K562 (cell line): ENCODE measurements at regions not wholly inside any gene's neighbourhood (a gene's known extent, or its start where the extent isn't known, plus 50 kb on each side); places are given as distances from the start of the nearest gene placed in this dataset.

ENCODE experiments used
- ATAC-seq: fragments of 200-7000 bp; cut with Tn5 transposase; 3 replicates; pipeline ENCODE4 v1.9.1; 2020; ENCODE audit warnings: moderate library complexity
- BruUV-seq: library from RNA; stranded (reverse); fragments of 400-500 nt; replicated peaks from 2 replicates; lab custom pipeline; 2021; lab: Mats Ljungman, UMichigan
- CTCF ChIA-PET: fragments of 300-600 bp; formaldehyde crosslinking; extraction: SDS; loops from one replicate; lab custom pipeline; 2021; ENCODE audit warnings: low intra/inter-chr PET ratio; lab: Yijun Ruan, JAX
- POLR2A ChIA-PET: fragments of 300-600, 350-650 bp; sonication (Branson Sonifier 250); formaldehyde crosslinking; extraction: SDS; loops from one replicate; lab custom pipeline; 2021; ENCODE audit warnings: antibody characterized with exemption, inconsistent platforms; lab: Yijun Ruan, JAX
- DNase-seq, 4 experiments: peaks; one replicate each; pipeline versions ENCODE4 v3.0.0 to v3.0.0-alpha.2; 2011 to 2018; ENCODE audit warnings: low spot score in 3 of 4, mixed read lengths in 3 of 4; ENCODE audit errors: extremely low read depth in 1 of 4
- FAIRE-seq: peaks from 2 replicates; lab custom pipeline; 2011; peaks lifted over from hg19 to GRCh38; lab: Jason Lieb, UNC
- H2AFZ ChIP-seq: 2 replicates; pipeline ENCODE4 v1.6.0; 2011; ENCODE audit warnings: low read depth, low read length, control low read depth, inconsistent platforms
- H3K27ac ChIP-seq: fragments of 200-600 bp; 3 replicates; pipeline ENCODE4 v1.8.0; 2011; ENCODE audit warnings: low read depth, mild to moderate bottlenecking, control low read depth, inconsistent platforms, low read length, moderate library complexity, mixed read lengths; ENCODE audit errors: extremely low read depth
- H3K27me3 ChIP-seq, 2 experiments: fragments of 300-600 bp in 1 of 2; 2 replicates in 1 of 2; 3 replicates in 1 of 2; pipeline versions ENCODE4 v1.6.0 to v1.8.0; 2011; ENCODE audit warnings: inconsistent platforms in 2 of 2, low read length in 2 of 2, mild to moderate bottlenecking in 1 of 2, mixed read lengths in 1 of 2, moderate library complexity in 1 of 2; ENCODE audit not compliant: control insufficient read depth in 2 of 2, insufficient read depth in 2 of 2
- H3K36me3 ChIP-seq: fragments of 300-600 bp; 3 replicates; pipeline ENCODE4 v1.8.0; 2011; ENCODE audit warnings: mild to moderate bottlenecking, low read length, inconsistent platforms; ENCODE audit not compliant: control insufficient read depth, insufficient read depth
- H3K4me1 ChIP-seq, 2 experiments: fragments of 200-600 bp in 1 of 2; replicated peaks in 1 of 2; 2 replicates in 1 of 2; 3 replicates in 1 of 2; pipeline versions ENCODE4 v1.5.1 to v1.8.0; 2011; ENCODE audit warnings: inconsistent platforms in 2 of 2, low read length in 2 of 2, mild to moderate bottlenecking in 1 of 2, mixed read lengths in 1 of 2, moderate library complexity in 1 of 2; ENCODE audit not compliant: control insufficient read depth in 2 of 2, insufficient read depth in 2 of 2
- H3K4me2 ChIP-seq: 2 replicates; pipeline ENCODE4 v1.6.1; 2011; ENCODE audit warnings: low read length, control low read depth, inconsistent platforms, mixed read lengths; ENCODE audit not compliant: insufficient read depth
- H3K4me3 ChIP-seq: fragments of 200-600 bp; sonication (generic), shearing (Covaris generic); 2 replicates; pipeline ENCODE4 v1.5.1; 2016; ENCODE audit warnings: control low read depth, inconsistent platforms
- H3K79me2 ChIP-seq: fragments of 200-600 bp; 3 replicates; pipeline ENCODE4 v1.8.0; 2011; ENCODE audit warnings: low read length, inconsistent platforms; ENCODE audit not compliant: control insufficient read depth, insufficient read depth
- H3K9ac ChIP-seq, 2 experiments: 2 replicates each; pipeline versions ENCODE4 v1.6.0 to v1.6.1; 2011; ENCODE audit warnings: low read depth in 2 of 2, low read length in 2 of 2, control low read depth in 1 of 2, inconsistent platforms in 1 of 2, mild to moderate bottlenecking in 1 of 2, mixed read lengths in 1 of 2; ENCODE audit not compliant: insufficient read depth in 1 of 2
- H3K9me1 ChIP-seq: one replicate; pipeline ENCODE4 v1.6.0; 2011; ENCODE audit warnings: inconsistent platforms, mild to moderate bottlenecking, low read length, moderate library complexity; ENCODE audit not compliant: control insufficient read depth, insufficient read depth
- H3K9me3 ChIP-seq: replicated peaks from 2 replicates; pipeline ENCODE4 v1.5.1; 2011; ENCODE audit warnings: low read depth, low read length, inconsistent platforms; ENCODE audit not compliant: control insufficient read depth, insufficient read depth
- H4K20me1 ChIP-seq: replicated peaks from 2 replicates; pipeline ENCODE4 v1.6.1; 2011; ENCODE audit warnings: low read length, inconsistent platforms, mixed read lengths; ENCODE audit not compliant: control insufficient read depth, insufficient read depth
- ARID3A ChIP-seq: IDR thresholded peaks from 2 replicates; pipeline ENCODE4 v1.6.1; 2012; ENCODE audit warnings: low read depth, low read length, improper control_type of control experiment, borderline replicate concordance
- DPF2 ChIP-seq: fragments of 450-650 bp; IDR thresholded peaks from 2 replicates; pipeline ENCODE4 v1.6.1; 2016
- ELF2 ChIP-seq: fragments of 250-450 bp; sonication (Bioruptor Pico); IDR thresholded peaks from 2 replicates; pipeline ENCODE4 v1.5.0; 2021; ENCODE audit warnings: mild to moderate bottlenecking
- EP300 ChIP-seq: IDR thresholded peaks from 2 replicates; pipeline ENCODE4 v1.6.1; 2012; ENCODE audit warnings: low read length, improper control_type of control experiment
- ETV1 ChIP-seq: fragments of 450-650 bp; conservative IDR thresholded peaks from 2 replicates; pipeline ENCODE4 v1.6.1; 2016; ENCODE audit warnings: missing genetic modification characterization, control low read depth, low read depth, missing compliant biosample characterization
- FOXP4 ChIP-seq: sonication (generic); formaldehyde crosslinking; IDR thresholded peaks from 2 replicates; pipeline ENCODE4 v1.8.0; 2022; ENCODE audit warnings: mild to moderate bottlenecking, missing genetic modification reagents, borderline replicate concordance
- GTF2A2 ChIP-seq: IDR thresholded peaks from 2 replicates; pipeline ENCODE4 v1.6.1; 2016; ENCODE audit warnings: mild to moderate bottlenecking, missing genetic modification characterization, missing compliant biosample characterization
- MNT ChIP-seq, 2 experiments: fragments of 450-650 bp; conservative IDR thresholded peaks; 2 replicates each; pipeline ENCODE4 v1.6.1; 2017; ENCODE audit warnings: mild to moderate bottlenecking in 2 of 2, moderate library complexity in 2 of 2
- THRAP3 ChIP-seq: fragments of 450-650 bp; IDR thresholded peaks from 2 replicates; pipeline ENCODE4 v1.6.1; 2016; ENCODE audit warnings: mild to moderate bottlenecking, inconsistent platforms, borderline replicate concordance
- ZNF639 ChIP-seq, 2 experiments: fragments of 200-800 bp in 1 of 2; sonication (Bioruptor generic) in 1 of 2; sonication (generic) in 1 of 2; formaldehyde crosslinking in 1 of 2; IDR thresholded peaks in 1 of 2; conservative IDR thresholded peaks in 1 of 2; 2 replicates each; pipeline versions ENCODE4 v1.5.0 to v1.6.1; 2016 to 2020; ENCODE audit warnings: missing compliant biosample characterization in 1 of 2, missing genetic modification characterization in 1 of 2, missing genetic modification reagents in 1 of 2
- WGBS: fragments of 100-300 bp; shearing (Covaris generic); methylation state at CpG from one replicate; pipeline ENCODE4 v1.1.6; 2016; ENCODE audit warnings: low coverage, mixed read lengths; ENCODE audit not compliant: insufficient coverage; ENCODE audit errors: missing lambda C conversion rate; 5-methylcytosine and 5-hydroxymethylcytosine counted together
- in situ Hi-C: fragments of 300-500 bp; cut with MboI; formaldehyde crosslinking; loops from 4 replicates; pipeline ENCODE4 v1.15.0; 2018; ENCODE audit warnings: inconsistent platforms, mixed read lengths
- intact Hi-C: fragments of 100-400 bp; cut with micrococcal nuclease; formaldehyde crosslinking; loops from 2 replicates; pipeline ENCODE4 v1.14.2; 2022
- TF ChIP-seq, protein P1 (sequence below): sonication (generic); formaldehyde crosslinking; IDR thresholded peaks from 2 replicates; pipeline ENCODE4 v1.9.0; 2022; ENCODE audit warnings: mild to moderate bottlenecking, missing genetic modification reagents
- TF ChIP-seq, protein P2 (sequence below): fragments of 250-450 bp; sonication (Bioruptor Pico); IDR thresholded peaks from 2 replicates; pipeline ENCODE4 v1.5.0; 2021

DNA sequence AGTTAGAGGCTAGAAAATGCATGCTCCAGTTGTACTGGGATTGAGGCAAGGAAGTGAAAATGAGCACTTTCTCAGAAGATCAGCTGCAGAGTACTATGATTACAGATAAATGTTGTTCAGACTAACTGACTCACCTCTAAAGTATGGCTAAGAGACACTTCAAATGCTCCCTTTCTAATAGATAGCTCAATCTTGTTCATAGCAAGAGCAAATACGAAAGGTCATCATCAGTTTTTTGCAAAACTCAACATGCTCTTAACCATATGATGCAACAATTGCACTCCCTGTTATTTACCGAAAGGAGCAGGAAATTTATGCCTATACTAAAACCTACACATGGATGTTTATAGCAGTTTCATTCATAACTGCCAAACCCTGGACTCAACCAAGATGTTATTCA, 838.4 kb upstream of the INTU start:
- Histone ChIP-seq H3K9me3 (no peaks in the 10 kb centered on the region), H3K4me3 (no peak overlapping the region), H3K27me3 (no peaks in the 10 kb centered on the region), H3K4me2 (no peak overlapping the region; the same call in 1 of the 2 replicates), H3K4me1 (peaks cover 0 to 7% of the 10 kb centered on the region in 2 experiments; a peak in 2 of 5 replicates), H3K9me1 (no peaks in the 10 kb centered on the region), H4K20me1 (no peaks in the 10 kb centered on the region), H2AFZ (no peak overlapping the region), H3K79me2 (peaks cover 47% of the 10 kb centered on the region), H3K27ac (peak overlapping the region; percentile 35), H3K36me3 (peaks cover 23% of the 10 kb centered on the region), H3K9ac (no peak overlapping the region)
- in situ Hi-C loops (no loop called here), intact Hi-C loops (loop anchor here (5.0 kb wide), 3 partner anchors 58 to 167 kb away; no protein-coding TSS in a partner anchor)
- POLR2A ChIA-PET: interaction anchor here (1.1 to 1.3 kb wide), 2 partner anchors 9 to 15 kb away, joined by 4 to 5 read pairs; no protein-coding TSS in a partner anchor
- DNase-seq: peak in 1 of 4 experiments; percentile 46
- FAIRE-seq: peak; percentile 71
- ATAC-seq: peak; percentile 66
- BruUV-seq: no TSS peak
- 16% methylated on average over 2 of the region's 2 CpGs for WGBS
- CTCF ChIA-PET: no interaction called here
- TF ChIP-seq, protein P1, sequence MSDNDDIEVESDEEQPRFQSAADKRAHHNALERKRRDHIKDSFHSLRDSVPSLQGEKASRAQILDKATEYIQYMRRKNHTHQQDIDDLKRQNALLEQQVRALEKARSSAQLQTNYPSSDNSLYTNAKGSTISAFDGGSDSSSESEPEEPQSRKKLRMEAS (CRISPR knock-in tag): no peak
- TF ChIP-seq THRAP3: no peak
- no peak for TF ChIP-seq FOXP4 (CRISPR knock-in tag)
- peak; percentile 59 for TF ChIP-seq DPF2
- TF ChIP-seq ARID3A: peak; percentile 31; the same call in 1 of the 2 replicates
- TF ChIP-seq MNT (conservative IDR thresholded peaks at IDR 0.05): 0 out of 4 replicates have a peak, but pooled peaks of 1 of the 2 experiments have one; percentile 9
- peak; percentile 70 for TF ChIP-seq EP300
- TF ChIP-seq GTF2A2: no peak
- no peak for TF ChIP-seq ELF2 (CRISPR knock-in tag)
- TF ChIP-seq ZNF639 (CRISPR knock-in tag; conservative IDR thresholded peaks at IDR 0.05 in 1 of 2, IDR thresholded peaks at IDR 0.05 in 1 of 2): no peak
- TF ChIP-seq ETV1 (tag): no peak
- TF ChIP-seq, protein P2, sequence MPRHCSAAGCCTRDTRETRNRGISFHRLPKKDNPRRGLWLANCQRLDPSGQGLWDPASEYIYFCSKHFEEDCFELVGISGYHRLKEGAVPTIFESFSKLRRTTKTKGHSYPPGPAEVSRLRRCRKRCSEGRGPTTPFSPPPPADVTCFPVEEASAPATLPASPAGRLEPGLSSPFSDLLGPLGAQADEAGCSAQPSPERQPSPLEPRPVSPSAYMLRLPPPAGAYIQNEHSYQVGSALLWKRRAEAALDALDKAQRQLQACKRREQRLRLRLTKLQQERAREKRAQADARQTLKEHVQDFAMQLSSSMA (CRISPR knock-in tag): no peak
